Kidney (tissue), 13 donors: ENCODE measurements at regions not wholly inside any gene's neighbourhood (a gene's known extent, or its start where the extent isn't known, plus 50 kb on each side); places are given as distances from the start of the nearest gene placed in this dataset.

Source experiments
- DNase-seq, 5 donors: peaks; one replicate each; pipeline ENCODE4 v3.0.0-alpha.2; 2013 to 2020
- FAIRE-seq: peaks from 2 replicates; lab custom pipeline; 2012; peaks lifted over from hg19 to GRCh38; lab: Jason Lieb, UNC
- H3K27ac ChIP-seq, 2 donors: one replicate each; pipeline ENCODE4 v1.7.0; 2013; ENCODE audit warnings: low read depth in 2 of 2, low read length in 2 of 2, inconsistent platforms in 1 of 2
- H3K27me3 ChIP-seq: one replicate; pipeline ENCODE4 v1.7.1; 2013; ENCODE audit warnings: low read length, inconsistent platforms; ENCODE audit not compliant: control insufficient read depth, insufficient read depth
- H3K36me3 ChIP-seq, 3 donors: one replicate each; pipeline versions ENCODE4 v1.7.0 to v1.7.1; 2013; ENCODE audit warnings: low read length in 3 of 3, control low read depth in 1 of 3, inconsistent platforms in 1 of 3; ENCODE audit not compliant: insufficient read depth in 3 of 3, control insufficient read depth in 2 of 3
- H3K4me1 ChIP-seq, 3 donors: one replicate each; pipeline versions ENCODE4 v1.7.0 to v1.7.1; 2013; ENCODE audit warnings: low read length in 3 of 3, inconsistent platforms in 1 of 3, low read depth in 1 of 3; ENCODE audit not compliant: control insufficient read depth in 2 of 3, insufficient read depth in 2 of 3
- H3K4me3 ChIP-seq, 3 donors: one replicate each; pipeline versions ENCODE4 v1.7.0 to v1.8.1; 2013; ENCODE audit warnings: low read length in 3 of 3, control low read depth in 1 of 3, inconsistent platforms in 1 of 3
- H3K9ac ChIP-seq, 3 donors: one replicate each; pipeline versions ENCODE4 v1.7.0 to v1.7.1; 2013; ENCODE audit warnings: low read length in 3 of 3, control low read depth in 1 of 3, inconsistent platforms in 1 of 3
- H3K9me3 ChIP-seq, 3 donors: one replicate each; pipeline versions ENCODE4 v1.7.0 to v1.7.1; 2013; ENCODE audit warnings: low read length in 3 of 3, control low read depth in 1 of 3, inconsistent platforms in 1 of 3; ENCODE audit not compliant: control insufficient read depth in 2 of 3, insufficient read depth in 1 of 3
- intact Hi-C: fragments of 100-400 bp; cut with DNase I; formaldehyde crosslinking; loops from one replicate; pipeline ENCODE4 v1.11.1; 2022
- TF ChIP-seq, protein P1 (sequence below): IDR thresholded peaks from 3 replicates; pipeline ENCODE4 v1.5.1; 2012; ENCODE audit warnings: mild to moderate bottlenecking, moderate library complexity, borderline replicate concordance; ENCODE audit not compliant: insufficient read depth; ENCODE audit errors: extremely low read depth
- donor health status: control.
- donor health status: control.
- donor health status: control.
- donor health status: control.
- donor health status: control.
- donor health status: DM: yes; HTN: yes; CAD: no.
- donor health status: Normal renal cell carcinoma (clear cell type).

DNA sequence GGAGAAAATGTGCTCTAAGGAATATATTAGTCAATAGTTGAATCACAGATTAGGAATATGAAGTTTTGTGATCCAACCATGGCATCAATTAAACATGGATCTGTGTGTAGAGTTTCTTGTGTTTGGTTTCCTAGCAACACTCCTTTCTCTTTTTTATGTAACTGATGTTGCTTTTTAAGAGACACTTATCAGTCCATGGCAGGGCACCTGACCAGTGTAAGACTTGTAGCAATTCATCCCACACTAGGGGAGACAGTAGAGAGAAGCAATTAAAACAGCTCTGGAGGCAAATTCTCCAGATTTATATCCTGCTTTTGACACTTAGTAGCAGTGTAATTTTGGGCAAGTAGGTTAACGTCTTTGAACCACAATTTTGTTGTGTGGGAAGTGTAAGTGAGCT lies 1229.0 kb downstream of the PCDH9 start:
- TF ChIP-seq, protein P1, sequence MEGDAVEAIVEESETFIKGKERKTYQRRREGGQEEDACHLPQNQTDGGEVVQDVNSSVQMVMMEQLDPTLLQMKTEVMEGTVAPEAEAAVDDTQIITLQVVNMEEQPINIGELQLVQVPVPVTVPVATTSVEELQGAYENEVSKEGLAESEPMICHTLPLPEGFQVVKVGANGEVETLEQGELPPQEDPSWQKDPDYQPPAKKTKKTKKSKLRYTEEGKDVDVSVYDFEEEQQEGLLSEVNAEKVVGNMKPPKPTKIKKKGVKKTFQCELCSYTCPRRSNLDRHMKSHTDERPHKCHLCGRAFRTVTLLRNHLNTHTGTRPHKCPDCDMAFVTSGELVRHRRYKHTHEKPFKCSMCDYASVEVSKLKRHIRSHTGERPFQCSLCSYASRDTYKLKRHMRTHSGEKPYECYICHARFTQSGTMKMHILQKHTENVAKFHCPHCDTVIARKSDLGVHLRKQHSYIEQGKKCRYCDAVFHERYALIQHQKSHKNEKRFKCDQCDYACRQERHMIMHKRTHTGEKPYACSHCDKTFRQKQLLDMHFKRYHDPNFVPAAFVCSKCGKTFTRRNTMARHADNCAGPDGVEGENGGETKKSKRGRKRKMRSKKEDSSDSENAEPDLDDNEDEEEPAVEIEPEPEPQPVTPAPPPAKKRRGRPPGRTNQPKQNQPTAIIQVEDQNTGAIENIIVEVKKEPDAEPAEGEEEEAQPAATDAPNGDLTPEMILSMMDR: no peak
- intact Hi-C loops: no loop called here
- no peak for DNase-seq
- no peaks in the 10 kb centered on the region for H3K36me3 ChIP-seq
- FAIRE-seq: no peak
- no peak overlapping the region for H3K4me3 ChIP-seq
- H3K4me1 ChIP-seq: no peaks in the 10 kb centered on the region
- no peak overlapping the region for H3K27ac ChIP-seq
- no peaks in the 10 kb centered on the region for H3K27me3 ChIP-seq
- peaks cover 0 to 4% (median 0%) of the 10 kb centered on the region in 3 donors for H3K9me3 ChIP-seq
- H3K9ac ChIP-seq: no peak overlapping the region

DNA sequence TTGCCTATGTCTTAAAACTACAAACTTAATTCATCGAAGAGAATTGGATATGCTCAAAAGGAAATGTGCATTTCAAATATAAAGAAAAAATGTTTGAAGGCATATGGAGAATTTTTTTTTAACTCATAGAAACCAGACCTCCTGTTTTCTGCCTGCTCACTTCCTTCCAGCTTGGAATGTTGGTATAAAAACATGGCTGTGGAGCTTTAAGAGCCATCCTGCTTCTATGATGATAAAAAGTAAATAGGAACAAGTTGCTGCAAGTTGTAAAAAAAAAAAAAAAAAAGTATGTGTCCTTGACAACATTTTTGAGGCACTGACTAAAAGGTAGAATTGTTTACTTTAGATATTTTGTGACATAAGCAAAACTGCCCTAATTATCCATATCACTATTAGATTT lies 1230.7 kb downstream of the PCDH9 start:
- TF ChIP-seq, protein P1: no peak
- Histone ChIP-seq H3K4me1 (no peaks in the 10 kb centered on the region), H3K27me3 (no peaks in the 10 kb centered on the region), H3K9ac (no peak overlapping the region), H3K4me3 (no peak overlapping the region), H3K9me3 (peaks cover 0 to 4% (median 0%) of the 10 kb centered on the region in 3 donors), H3K27ac (no peak overlapping the region), H3K36me3 (no peaks in the 10 kb centered on the region)
- intact Hi-C loops: no loop called here
- DNase-seq (no peak), FAIRE-seq (no peak)

DNA sequence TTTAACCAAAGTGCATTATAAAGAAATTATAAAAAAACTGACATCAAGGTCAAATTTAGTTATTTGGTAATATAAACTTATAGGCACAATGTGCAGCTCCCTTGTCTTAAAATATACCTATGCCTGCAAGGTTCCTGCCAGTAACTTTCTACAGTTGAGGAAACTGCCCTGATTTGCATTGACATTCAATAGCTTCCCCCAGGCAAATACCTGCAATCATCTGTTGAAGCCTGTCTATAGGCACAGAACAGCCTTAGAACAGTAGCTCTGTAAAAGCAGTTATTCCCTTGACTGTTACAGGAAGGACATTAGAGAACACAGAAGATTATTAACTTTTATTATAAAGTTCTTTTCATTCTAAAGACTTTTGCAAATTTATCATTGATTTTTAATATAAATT lies 1239.5 kb downstream of the PCDH9 start:
- Histone ChIP-seq H3K9ac (no peak overlapping the region), H3K9me3 (no peaks in the 10 kb centered on the region), H3K4me1 (no peaks in the 10 kb centered on the region), H3K36me3 (no peaks in the 10 kb centered on the region), H3K27me3 (no peaks in the 10 kb centered on the region), H3K27ac (no peak overlapping the region), H3K4me3 (no peak overlapping the region)
- FAIRE-seq: no peak
- intact Hi-C loops: no loop called here
- TF ChIP-seq, protein P1: no peak
- no peak for DNase-seq

DNA sequence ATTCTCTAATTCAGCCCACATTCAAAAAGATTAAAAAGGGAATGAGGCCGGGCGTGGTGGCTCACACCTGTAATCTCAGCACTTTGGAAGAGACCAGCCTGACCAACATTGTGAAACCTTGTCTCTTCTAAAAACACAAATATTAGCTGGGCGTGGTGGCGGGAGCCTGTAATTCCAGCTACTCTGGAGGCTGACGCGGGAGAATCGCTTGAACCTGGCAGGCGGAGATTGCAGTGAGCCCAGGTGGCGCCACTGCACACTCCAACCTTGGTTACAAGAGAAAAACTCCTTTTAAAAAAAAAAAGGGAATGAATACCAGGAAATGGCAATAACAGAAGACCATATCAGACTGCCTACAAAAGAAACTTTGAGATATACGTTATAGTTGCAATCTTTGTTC lies 1244.5 kb downstream of the PCDH9 start:
- Histone ChIP-seq H3K27ac (no peak overlapping the region), H3K4me1 (no peaks in the 10 kb centered on the region), H3K9me3 (no peaks in the 10 kb centered on the region), H3K4me3 (no peak overlapping the region), H3K9ac (no peak overlapping the region), H3K36me3 (no peaks in the 10 kb centered on the region), H3K27me3 (no peaks in the 10 kb centered on the region)
- FAIRE-seq (no peak), DNase-seq (peak in 1 of 5 donors; percentile 1)
- TF ChIP-seq, protein P1: no peak
- intact Hi-C loops: no loop called here
